ENCODE measurements at regions not wholly inside any gene's neighbourhood (a gene's known extent, or its start where the extent isn't known, plus 50 kb on each side); places are given as distances from the start of the nearest gene placed in this dataset.

DNA sequence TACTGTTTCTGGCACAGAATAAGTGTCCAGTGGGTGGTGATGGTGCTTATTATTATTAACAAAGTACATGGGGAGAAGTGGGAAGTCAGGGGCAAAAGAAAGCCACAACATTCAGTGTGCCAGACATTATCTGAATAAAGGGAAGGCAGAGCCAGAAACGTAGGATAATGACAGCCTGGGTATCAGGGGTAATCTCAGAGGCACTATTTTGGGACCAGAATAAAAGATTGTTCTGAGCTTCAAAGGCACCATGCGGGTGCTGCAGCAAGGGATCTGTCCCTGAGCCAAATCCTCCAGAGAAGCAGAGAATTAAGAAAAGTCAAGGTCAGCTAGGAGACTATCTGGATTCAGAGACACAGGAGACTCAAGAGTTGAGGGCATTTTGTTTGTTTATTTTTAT, 328.8 kb upstream of the GATB start:
- Histone ChIP-seq H3K27ac (ENCODE audit: low read depth in 1 of 2, low read length in 2 of 2) (no peak overlapping the region), H4K20me1 (ENCODE audit: insufficient read depth, low read length) (no peaks in the 10 kb centered on the region), H3K4me2 (replicated peaks; ENCODE audit: extremely low read depth, low read length, poor library complexity, severe bottlenecking) (no peak overlapping the region), H3K9ac (ENCODE audit: insufficient read depth, low read length, poor library complexity, severe bottlenecking) (no peak overlapping the region), H3K4me3 (replicated peaks in 1 of 3; ENCODE audit: low read depth in 2 of 3, low read length in 3 of 3) (no peak overlapping the region), H3K36me3 (replicated peaks in 1 of 2; ENCODE audit: control insufficient read depth in 1 of 2, insufficient read depth in 2 of 2, low read length in 2 of 2) (no peaks in the 10 kb centered on the region), H3K27me3 (ENCODE audit: control insufficient read depth in 2 of 2, insufficient read depth in 2 of 2, low read length in 2 of 2) (no peaks in the 10 kb centered on the region), H2AFZ (ENCODE audit: insufficient read depth, low read depth, low read length, poor library complexity, severe bottlenecking) (no peak overlapping the region), H3K79me2 (ENCODE audit: insufficient read depth, low read length) (no peaks in the 10 kb centered on the region), H3K9me3 (replicated peaks in 1 of 2; ENCODE audit: control insufficient read depth in 1 of 2, insufficient read depth in 1 of 2, low read length in 2 of 2) (peaks cover 0 to 5% of the 10 kb centered on the region in 2 donors), H3K4me1 (ENCODE audit: control insufficient read depth in 1 of 2, insufficient read depth in 2 of 2, low read length in 2 of 2) (no peaks in the 10 kb centered on the region)
- intact Hi-C loops (cut with micrococcal nuclease), result no loop called here
- no peak for DNase-seq
- TF ChIP-seq, protein P1, sequence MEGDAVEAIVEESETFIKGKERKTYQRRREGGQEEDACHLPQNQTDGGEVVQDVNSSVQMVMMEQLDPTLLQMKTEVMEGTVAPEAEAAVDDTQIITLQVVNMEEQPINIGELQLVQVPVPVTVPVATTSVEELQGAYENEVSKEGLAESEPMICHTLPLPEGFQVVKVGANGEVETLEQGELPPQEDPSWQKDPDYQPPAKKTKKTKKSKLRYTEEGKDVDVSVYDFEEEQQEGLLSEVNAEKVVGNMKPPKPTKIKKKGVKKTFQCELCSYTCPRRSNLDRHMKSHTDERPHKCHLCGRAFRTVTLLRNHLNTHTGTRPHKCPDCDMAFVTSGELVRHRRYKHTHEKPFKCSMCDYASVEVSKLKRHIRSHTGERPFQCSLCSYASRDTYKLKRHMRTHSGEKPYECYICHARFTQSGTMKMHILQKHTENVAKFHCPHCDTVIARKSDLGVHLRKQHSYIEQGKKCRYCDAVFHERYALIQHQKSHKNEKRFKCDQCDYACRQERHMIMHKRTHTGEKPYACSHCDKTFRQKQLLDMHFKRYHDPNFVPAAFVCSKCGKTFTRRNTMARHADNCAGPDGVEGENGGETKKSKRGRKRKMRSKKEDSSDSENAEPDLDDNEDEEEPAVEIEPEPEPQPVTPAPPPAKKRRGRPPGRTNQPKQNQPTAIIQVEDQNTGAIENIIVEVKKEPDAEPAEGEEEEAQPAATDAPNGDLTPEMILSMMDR (IDR thresholded peaks at IDR 0.05), result no peak
- no peaks in the 10 kb centered on the region for H3K4me1 Mint-ChIP-seq
- no peak overlapping the region for H3K27ac Mint-ChIP-seq
- peaks cover 0 to 3% (median 0%) of the 10 kb centered on the region in 3 donors for H3K27me3 Mint-ChIP-seq (ENCODE audit: low read depth in 3 of 3)
- H3K4me3 Mint-ChIP-seq, result no peak overlapping the region
- H3K36me3 Mint-ChIP-seq, result no peaks in the 10 kb centered on the region
- H3K9me3 Mint-ChIP-seq, result peaks cover 2 to 12% (median 5%) of the 10 kb centered on the region in 7 donors
- 58% methylated on average over 2 of the region's 2 CpGs for WGBS (ENCODE audit: insufficient coverage)

DNA sequence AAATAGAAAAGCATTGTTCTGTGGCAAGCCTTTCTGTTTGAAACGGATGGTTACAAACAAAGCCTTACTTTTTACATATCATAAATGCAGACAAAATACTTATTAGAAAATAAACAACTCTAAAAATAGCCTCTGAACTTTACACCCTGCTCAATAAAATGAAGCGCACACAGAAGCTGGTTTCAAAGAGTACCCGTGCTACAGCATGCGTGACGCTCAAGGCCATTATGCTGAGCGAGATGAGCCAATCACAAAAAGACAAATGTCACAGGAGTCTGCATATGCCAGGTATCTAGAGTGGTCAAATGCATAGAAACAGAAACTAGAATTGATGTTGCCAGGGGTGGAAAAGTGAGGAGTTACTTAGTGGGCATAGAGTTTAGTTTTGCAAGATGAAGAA, 326.5 kb upstream of the GATB start:
- H2AFZ ChIP-seq (ENCODE audit: insufficient read depth, low read depth, low read length, poor library complexity, severe bottlenecking), result no peak overlapping the region
- no peak overlapping the region for H3K4me2 ChIP-seq (replicated peaks; ENCODE audit: extremely low read depth, low read length, poor library complexity, severe bottlenecking)
- no peak overlapping the region for H3K4me3 Mint-ChIP-seq
- no peaks in the 10 kb centered on the region for H4K20me1 ChIP-seq (ENCODE audit: insufficient read depth, low read length)
- no peaks in the 10 kb centered on the region for H3K36me3 Mint-ChIP-seq
- no peaks in the 10 kb centered on the region for H3K4me1 Mint-ChIP-seq
- DNase-seq, result no peak
- WGBS (ENCODE audit: insufficient coverage), result 100% methylated on average over 5 of the region's 6 CpGs
- intact Hi-C loops (cut with micrococcal nuclease), result no loop called here
- H3K4me1 ChIP-seq (ENCODE audit: control insufficient read depth in 1 of 2, insufficient read depth in 2 of 2, low read length in 2 of 2), result no peaks in the 10 kb centered on the region
- H3K27me3 ChIP-seq (ENCODE audit: control insufficient read depth in 2 of 2, insufficient read depth in 2 of 2, low read length in 2 of 2), result no peaks in the 10 kb centered on the region
- H3K27me3 Mint-ChIP-seq (ENCODE audit: low read depth in 3 of 3), result peaks cover 0 to 3% (median 1%) of the 10 kb centered on the region in 3 donors
- H3K9me3 ChIP-seq (replicated peaks in 1 of 2; ENCODE audit: control insufficient read depth in 1 of 2, insufficient read depth in 1 of 2, low read length in 2 of 2), result no peaks in the 10 kb centered on the region
- H3K36me3 ChIP-seq (replicated peaks in 1 of 2; ENCODE audit: control insufficient read depth in 1 of 2, insufficient read depth in 2 of 2, low read length in 2 of 2), result no peaks in the 10 kb centered on the region
- H3K9me3 Mint-ChIP-seq, result peaks cover 0 to 3% (median 0%) of the 10 kb centered on the region in 7 donors
- no peak overlapping the region for H3K27ac ChIP-seq (ENCODE audit: low read depth in 1 of 2, low read length in 2 of 2)
- no peak overlapping the region for H3K4me3 ChIP-seq (replicated peaks in 1 of 3; ENCODE audit: low read depth in 2 of 3, low read length in 3 of 3)
- no peak overlapping the region for H3K27ac Mint-ChIP-seq
- no peaks in the 10 kb centered on the region for H3K79me2 ChIP-seq (ENCODE audit: insufficient read depth, low read length)
- H3K9ac ChIP-seq (ENCODE audit: insufficient read depth, low read length, poor library complexity, severe bottlenecking), result no peak overlapping the region
- TF ChIP-seq, protein P1 (IDR thresholded peaks at IDR 0.05), result no peak

All from CD14-positive monocyte (primary cell).